HUDEP-2 (cell line): ENCODE measurements at regions not wholly inside any gene's neighbourhood (a gene's known extent, or its start where the extent isn't known, plus 50 kb on each side); places are given as distances from the start of the nearest gene placed in this dataset.

Experiments used
- DNase-seq, 76 experiments: peaks; one replicate each; lab custom pipeline; 2025; ENCODE audit not compliant: unreplicated experiment in 76 of 76; lab: John Stamatoyannopoulos, UW

- no peak for DNase-seq
These were observed 107.3 kb upstream of the MAF start for GRCh38 chr16:79707876-79708275.

GRCh38 chr16:79703066-79703465 is 102.5 kb upstream of the MAF start:
- no peak for DNase-seq

GRCh38 chr16:79698341-79698753 is 97.8 kb upstream of the MAF start:
- DNase-seq = no peak

DNA sequence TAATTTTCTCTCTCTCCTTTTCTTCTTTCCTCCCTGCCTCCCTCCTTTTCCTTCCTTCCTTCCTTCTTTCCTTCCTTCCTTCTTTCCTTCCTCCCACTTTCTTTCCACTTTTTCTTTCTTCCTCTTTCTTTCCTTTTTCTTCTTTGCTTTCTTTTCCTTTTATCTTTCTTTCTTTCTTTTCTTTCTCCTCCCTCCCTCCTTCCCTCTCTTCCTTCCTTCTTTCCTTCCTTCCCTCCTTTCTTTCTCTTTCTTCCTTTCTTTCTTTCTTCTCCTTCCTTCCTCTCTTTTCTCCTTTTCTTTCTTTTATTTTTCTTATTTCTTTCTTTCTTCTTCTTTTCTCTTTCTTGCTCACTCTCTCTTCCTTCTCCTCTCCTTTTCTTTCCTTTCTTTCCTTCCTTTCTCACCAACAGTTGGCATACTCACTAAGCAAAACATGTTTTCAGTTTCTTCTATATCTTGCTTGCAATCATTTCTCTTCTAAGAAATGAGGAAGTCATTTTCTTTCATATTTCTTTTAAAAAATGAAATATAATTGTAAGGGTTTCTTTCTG is 97.1 kb upstream of the MAF start:
- no peak for DNase-seq

- no peak for DNase-seq
These were observed 90.5 kb upstream of the MAF start for GRCh38 chr16:79691007-79691406.

DNA sequence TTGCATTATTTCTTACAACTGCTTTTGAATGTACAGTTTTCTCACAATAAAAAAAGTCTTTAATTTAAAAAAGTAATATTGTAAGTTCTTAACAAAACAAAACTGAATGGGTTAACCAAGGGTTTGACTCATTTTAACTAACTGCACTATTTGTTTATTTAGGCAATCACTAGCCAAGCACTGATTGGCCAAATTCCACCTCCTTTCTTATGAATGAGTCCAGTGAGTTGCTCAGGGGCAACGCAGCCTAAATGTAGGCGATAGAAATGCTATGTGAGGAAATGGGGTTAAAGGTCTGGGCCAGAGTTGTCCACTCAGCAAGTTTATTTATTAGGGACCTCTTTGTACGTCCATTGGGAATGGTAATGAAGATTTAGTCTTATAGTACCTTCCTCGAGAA is 89.6 kb upstream of the MAF start:
- no peak for DNase-seq

DNA sequence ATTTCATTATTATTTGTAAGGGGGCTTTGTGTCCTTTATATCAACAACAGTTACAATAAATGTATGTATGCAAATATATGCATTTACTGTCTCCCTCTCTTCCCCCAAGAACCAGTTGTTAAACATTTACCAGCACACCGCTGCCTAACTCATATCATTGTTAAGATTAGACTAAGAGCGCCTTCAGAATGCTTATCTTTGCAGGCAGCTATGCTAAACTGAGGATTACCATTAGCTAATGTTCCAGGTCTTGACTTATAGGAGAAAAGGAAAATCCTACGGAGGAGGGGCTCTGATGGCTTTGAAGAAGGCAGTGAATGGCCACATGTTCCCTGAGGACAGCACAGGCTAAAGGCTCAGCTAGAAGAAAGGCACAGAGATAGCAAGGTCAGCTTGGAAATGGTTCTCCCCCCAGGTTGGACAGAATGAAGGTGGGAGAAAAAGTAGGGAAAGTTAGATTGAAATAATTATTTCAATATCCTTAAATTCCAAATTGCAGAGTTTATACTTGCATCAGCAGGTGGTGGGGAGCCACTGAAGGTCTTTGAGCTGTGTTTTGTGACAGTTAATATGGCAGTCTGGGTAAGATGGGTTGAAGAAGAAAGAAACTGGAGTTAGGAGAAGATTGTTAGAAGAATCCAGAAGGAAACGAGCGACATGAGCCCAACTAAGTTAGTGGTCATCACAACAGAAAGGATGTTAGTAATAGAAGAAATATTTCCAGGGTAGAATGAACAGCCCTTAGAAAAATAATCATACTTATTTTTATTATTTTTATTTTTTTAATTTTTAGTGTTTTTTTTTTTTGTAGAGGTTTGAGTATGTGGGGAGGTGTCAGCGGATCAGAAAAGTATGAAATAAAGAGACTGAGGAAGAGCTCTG is 87.0 kb upstream of the MAF start:
- DNase-seq = no peak

DNA sequence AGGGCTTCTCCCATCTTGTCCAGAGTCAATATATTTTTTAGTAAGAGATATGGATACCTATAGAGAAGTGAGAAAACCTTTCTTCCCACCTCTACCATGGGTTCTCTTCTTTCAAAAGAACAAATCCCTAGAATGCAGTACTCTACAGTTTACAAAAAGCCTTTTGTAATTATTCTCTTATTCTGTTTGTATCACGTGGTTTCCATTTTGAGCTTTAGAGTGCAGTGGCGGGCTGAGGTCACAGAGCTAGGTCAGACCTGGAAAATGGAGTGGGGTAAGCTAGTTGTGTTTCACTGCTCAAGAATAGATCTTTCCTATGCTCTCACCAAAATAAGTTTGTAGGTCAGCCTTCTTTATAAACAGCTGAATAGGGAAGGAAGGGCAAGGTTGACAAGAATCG is 85.3 kb upstream of the MAF start:
- DNase-seq = no peak

GRCh38 chr16:79679334-79679733 is 78.8 kb upstream of the MAF start:
- no peak for DNase-seq

DNA sequence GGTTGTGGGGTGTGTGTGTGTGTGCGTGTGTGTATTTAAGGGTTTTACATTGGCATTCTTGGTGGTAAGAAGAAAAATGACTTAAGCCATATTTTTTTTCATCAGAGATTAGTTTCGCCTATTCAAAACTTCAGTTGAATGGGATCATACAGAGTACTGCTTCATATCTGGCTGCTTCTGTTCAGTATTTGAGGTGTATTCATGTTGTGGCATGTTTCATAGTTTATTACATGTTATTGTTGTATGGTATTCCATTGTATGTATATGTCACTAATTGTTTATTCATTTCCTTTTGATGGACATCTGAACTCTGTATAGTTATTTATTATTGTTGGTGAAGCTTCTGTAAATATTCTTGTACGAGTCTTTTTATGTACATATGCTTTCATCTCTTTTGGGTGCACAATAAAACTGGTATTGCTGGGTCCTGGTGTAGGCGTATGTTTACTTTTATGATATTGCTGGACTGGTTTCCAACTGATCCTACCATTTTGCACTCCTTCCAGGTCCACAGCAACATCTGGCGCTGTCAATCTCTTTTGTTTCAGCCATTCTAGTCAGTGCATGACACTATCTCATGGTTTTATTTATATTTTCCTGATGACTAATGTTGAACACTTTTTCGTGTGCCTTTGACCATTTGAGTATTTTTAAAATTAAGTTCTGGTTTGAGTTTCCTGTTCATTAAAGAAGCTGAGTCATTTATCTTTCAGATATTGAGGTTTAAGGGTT is 77.4 kb upstream of the MAF start:
- no peak for DNase-seq

GRCh38 chr16:79673635-79674034 is 73.1 kb upstream of the MAF start:
- DNase-seq = no peak

- DNase-seq = no peak
These were observed 72.0 kb upstream of the MAF start for GRCh38 chr16:79672524-79672923.

DNA sequence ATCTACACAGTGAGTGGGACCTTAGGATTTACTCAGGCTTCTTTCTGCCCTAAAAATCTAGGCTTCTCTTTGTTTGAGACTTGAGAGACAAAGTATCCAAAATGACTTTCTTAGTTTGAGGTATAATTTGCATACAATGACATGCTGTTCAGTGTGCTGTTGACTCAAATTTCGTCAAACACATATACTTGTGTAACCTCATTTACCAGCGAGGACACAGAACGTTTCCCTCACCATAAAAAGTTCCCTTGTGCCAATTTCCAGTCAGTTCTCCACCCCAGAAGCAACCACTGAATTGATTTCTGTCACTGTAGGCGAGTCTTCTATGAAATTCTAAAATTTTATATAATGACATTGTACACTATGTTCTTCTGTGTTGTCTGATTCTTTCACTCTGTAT is 68.0 kb upstream of the MAF start:
- DNase-seq = no peak

- no peak for DNase-seq
These were observed 65.4 kb upstream of the MAF start for GRCh38 chr16:79665970-79666369.

DNA sequence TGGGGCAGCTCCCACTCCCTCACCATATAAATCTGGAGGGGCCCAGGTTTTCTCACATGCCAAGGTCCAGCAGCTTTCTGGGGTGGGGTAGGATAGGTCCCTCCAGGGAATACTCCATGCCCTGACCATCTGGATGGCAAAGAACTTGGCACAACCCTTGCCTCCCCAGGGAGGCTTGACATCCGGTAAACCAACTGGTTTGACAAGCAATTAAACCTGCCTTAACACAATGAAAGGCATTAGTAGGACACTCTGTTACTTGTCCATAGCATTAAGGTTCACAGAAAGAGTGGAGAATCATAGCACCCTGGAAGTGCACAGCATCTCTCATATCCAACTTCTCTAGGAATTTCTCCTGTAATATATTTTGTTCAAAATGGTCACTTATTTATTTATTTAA is 63.9 kb upstream of the MAF start:
- no peak for DNase-seq

DNA sequence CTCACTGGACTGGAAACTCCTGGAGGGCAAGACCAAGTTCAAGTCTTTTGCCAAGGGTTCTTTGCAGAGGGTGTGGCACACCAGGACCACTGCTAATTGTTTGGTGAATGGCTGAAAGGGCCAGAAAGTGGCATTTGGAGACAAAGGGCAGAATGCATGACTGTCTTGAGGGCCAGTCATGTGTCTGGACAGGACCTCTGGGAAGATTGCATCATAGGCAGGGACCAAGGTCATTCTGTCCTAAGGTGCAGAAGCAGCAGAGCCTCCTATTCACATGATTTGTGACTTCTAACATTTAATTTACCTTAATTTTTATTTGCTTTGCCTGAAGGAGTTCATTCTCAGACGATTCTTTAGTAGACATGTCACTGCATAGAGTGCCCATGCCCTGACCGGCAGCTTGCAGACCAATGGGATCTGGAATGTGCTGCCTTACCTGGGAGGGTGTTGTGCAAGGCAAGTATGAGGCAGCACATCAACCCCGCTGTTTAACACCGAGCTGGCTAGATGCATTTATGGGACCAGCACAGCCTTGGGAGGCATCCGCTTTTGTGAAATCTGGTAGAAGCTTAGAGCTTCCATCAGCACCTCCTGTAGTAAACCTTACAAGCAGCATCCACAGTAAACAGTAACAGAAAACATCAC is 62.3 kb upstream of the MAF start:
- DNase-seq = no peak

DNA sequence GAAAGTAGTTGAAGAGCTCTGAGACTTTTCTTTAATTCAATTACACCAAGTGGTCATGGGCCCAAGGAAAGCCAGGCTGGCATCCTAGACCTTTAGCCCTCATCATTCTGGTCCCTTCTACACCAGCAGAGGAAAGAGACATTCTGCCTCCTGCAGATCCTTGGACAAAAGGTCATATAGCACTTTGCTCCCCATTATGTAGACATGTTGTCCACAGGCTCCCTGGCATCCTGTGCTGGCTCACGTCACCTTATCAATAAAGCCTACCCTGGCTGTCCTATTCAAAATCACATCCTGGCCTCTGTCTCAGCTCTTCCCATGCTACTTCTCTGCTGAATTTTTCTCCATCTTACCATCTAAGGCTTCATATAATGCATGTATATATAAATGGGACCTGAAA is 61.6 kb upstream of the MAF start:
- no peak for DNase-seq

DNA sequence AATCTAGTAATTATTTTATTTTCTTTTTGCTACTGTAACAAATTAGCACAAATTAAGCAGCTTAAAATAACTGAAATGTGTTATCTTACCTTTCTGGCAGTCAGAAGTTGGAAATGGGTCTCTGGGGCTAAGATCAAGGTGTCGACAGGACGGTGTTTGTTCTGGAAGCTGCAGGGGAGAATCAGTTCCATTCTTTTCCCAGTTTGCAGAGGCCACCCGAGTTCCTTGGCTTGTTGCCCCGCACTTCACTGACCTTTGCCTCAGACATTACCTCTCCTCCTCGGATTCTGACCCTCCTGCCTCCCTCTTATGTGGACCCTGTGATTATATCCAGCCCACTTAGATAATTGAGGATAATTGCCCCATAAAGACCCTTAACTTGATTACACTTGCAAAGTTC is 61.0 kb upstream of the MAF start:
- no peak for DNase-seq

DNA sequence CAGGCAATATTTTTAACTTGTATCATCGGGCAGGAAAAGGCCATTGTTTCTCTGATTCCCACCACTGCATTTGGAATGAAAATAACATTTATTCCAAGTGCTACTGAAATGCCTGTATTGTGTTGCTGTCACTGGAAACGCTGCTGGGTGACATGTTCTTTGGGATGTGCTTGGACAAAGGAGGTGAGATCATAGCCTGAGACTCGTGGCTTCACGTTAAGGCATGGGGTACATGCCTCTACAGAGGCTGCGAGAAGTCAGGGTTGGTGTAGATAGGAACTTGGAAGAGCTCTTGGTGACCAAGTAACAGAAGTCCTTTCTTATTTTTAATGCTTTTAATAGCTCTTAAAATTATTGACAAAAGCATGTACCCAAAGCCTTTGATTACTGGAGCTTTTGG is 58.8 kb upstream of the MAF start:
- DNase-seq = no peak

DNA sequence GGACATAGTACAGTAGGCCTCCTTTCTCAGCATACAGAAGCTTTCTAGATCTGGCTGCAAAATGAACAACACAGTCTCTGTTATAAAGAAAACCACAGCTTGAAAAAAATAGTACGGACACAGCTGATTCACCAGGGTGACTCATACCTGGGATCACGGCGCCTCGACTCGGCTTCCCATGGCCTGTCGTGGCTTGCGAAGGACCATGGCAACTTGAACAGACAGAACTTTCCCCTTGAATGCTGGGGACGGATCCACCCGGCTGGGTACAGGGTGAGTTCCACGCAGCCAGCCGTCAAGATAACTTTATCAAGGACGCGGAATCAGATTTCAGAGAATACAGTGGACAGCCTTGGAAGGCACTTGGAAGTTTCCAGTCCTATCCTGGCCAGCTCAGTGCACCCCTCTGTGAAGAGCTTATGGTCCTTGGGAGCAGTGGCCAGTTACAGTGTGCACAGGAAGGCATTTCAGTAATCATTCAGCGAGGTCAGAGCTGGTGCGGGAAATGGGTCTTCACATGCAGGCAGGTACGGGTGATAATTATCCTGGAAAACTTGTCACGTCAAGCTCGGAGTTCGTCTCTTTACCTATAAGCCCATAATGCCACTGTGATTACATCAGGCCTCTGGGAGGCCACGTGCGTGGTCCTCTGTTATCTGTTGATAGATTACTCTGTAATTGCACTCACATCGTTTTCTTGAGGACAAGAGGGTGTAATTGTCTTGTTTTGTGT is 57.9 kb upstream of the MAF start:
- DNase-seq = no peak
